Ovary (tissue), 7 donors: ENCODE measurements at regions not wholly inside any gene's neighbourhood (a gene's known extent, or its start where the extent isn't known, plus 50 kb on each side); places are given as distances from the start of the nearest gene placed in this dataset.

Experiments used
- DNase-seq, 5 donors: peaks; one replicate each; pipeline ENCODE4 v3.0.0-alpha.2; 2019 to 2020
- H3K27ac ChIP-seq, 2 donors: fragments of 200-600 bp; one replicate each; pipeline versions ENCODE4 v1.5.1 to v1.8.0; 2019 to 2022
- H3K27me3 ChIP-seq: fragments of 200-600 bp; one replicate; pipeline ENCODE4 v1.8.0; 2022
- H3K36me3 ChIP-seq: fragments of 200-600 bp; sonication (generic); one replicate; pipeline ENCODE4 v1.5.1; 2019
- H3K4me1 ChIP-seq: one replicate; pipeline ENCODE4 v1.8.1; 2013; ENCODE audit warnings: mild to moderate bottlenecking, moderate library complexity; ENCODE audit not compliant: insufficient read depth
- H3K4me3 ChIP-seq: fragments of 200-600 bp; sonication (generic); one replicate; pipeline ENCODE4 v1.5.1; 2017
- H3K9me3 ChIP-seq, 2 donors: fragments of 200-600 bp in 1 of 2; sonication (generic) in 1 of 2; one replicate each; pipeline versions ENCODE4 v1.5.1 to v1.8.1; 2013 to 2019; ENCODE audit warnings: mild to moderate bottlenecking in 1 of 2, moderate library complexity in 1 of 2
- EP300 ChIP-seq: sonication (generic); formaldehyde crosslinking; IDR thresholded peaks from one replicate; pipeline ENCODE4 v1.6.1; 2017; ENCODE audit warnings: antibody characterized with exemption
- POLR2A ChIP-seq: fragments of 450-650 bp; IDR thresholded peaks from one replicate; pipeline ENCODE4 v1.6.1; 2017; ENCODE audit warnings: antibody characterized with exemption, mild to moderate bottlenecking, moderate library complexity
- WGBS, 3 donors: extraction: QIAGEN DNeasy Blood & Tissue Kit in 1 of 3; methylation state at CpG; one replicate each; pipeline versions ENCODE4 v1.1.5 to v1.1.7; 2013 to 2017; 5-methylcytosine and 5-hydroxymethylcytosine counted together
- intact Hi-C, 4 donors: fragments of 100-400 bp; cut with DNase I; formaldehyde crosslinking; loops; one replicate each; pipeline versions ENCODE4 v1.11.0 to v1.15.1; 2022 to 2023
- TF ChIP-seq, protein P1 (sequence below), 3 donors: fragments of 450-650 bp in 2 of 3; fragments of 200-600 bp in 1 of 3; IDR thresholded peaks; one replicate each; pipeline versions ENCODE4 v1.5.1 to v1.8.0; 2016 to 2022; ENCODE audit warnings: antibody characterized with exemption in 3 of 3, mild to moderate bottlenecking in 1 of 3
- donor health status: DM: no; HTN: no; CAD: no; lungs with moderate emphysema.
- donor health status: DM: no; HTN: no; CAD: no.
- donor health status: Bipolar disorder and iron deficiency.
- donor health status: DM: no; HTN: no; CAD: no.
- donor health status: DM: yes; HTN: yes; CAD: no.

DNA sequence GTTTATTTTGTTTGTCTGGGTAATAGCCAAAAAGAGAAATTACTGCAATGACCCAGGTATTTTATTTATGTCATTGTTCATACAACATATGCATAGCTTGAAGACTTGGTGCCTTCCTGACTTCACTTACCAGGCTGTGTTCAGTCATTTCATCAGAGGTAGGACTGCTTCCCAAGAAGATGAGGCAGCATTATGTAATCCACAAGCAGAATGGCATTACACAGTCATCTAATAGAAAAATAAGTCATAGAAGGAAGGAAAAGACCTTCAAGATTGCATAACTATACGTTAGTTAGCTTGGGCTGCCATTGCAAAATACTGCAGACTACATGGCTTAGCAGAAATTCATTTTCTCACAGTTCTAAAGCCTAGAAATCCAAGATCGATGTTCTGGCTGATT is 167.5 kb downstream of the NMUR2 start:
- no peaks in the 10 kb centered on the region for H3K9me3 ChIP-seq
- WGBS, 3 donors: 66 to 80% (median 67%) methylated on average over 2 of the region's 2 CpGs
- no peaks in the 10 kb centered on the region for H3K27me3 ChIP-seq
- H3K27ac ChIP-seq: no peak overlapping the region
- intact Hi-C loops: no loop called here
- TF ChIP-seq POLR2A (no peak), EP300 (no peak)
- TF ChIP-seq, protein P1, sequence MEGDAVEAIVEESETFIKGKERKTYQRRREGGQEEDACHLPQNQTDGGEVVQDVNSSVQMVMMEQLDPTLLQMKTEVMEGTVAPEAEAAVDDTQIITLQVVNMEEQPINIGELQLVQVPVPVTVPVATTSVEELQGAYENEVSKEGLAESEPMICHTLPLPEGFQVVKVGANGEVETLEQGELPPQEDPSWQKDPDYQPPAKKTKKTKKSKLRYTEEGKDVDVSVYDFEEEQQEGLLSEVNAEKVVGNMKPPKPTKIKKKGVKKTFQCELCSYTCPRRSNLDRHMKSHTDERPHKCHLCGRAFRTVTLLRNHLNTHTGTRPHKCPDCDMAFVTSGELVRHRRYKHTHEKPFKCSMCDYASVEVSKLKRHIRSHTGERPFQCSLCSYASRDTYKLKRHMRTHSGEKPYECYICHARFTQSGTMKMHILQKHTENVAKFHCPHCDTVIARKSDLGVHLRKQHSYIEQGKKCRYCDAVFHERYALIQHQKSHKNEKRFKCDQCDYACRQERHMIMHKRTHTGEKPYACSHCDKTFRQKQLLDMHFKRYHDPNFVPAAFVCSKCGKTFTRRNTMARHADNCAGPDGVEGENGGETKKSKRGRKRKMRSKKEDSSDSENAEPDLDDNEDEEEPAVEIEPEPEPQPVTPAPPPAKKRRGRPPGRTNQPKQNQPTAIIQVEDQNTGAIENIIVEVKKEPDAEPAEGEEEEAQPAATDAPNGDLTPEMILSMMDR (IDR thresholded peaks at IDR 0.05): no peak
- H3K4me1 ChIP-seq: no peaks in the 10 kb centered on the region
- H3K36me3 ChIP-seq: no peaks in the 10 kb centered on the region
- no peak overlapping the region for H3K4me3 ChIP-seq
- DNase-seq: no peak

DNA sequence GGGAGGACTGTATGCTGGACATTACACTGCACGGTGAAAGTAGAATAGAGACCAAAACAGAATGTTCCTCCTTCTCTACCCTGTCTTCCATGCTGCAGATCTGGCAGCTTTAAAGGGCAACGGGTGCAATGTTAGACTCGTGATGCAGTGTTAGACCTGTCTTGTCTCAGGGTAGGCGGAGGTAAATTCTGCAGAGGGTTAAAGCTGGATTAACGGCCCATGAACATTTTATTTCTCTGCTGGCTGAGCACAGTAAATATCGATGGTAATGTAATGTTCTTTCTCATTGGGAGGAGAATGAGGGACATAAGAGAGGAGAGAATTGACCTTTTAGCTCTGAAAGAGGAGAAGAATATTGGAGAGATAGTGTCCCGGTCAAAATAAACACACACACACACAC is 178.9 kb downstream of the NMUR2 start:
- no peak overlapping the region for H3K27ac ChIP-seq
- TF ChIP-seq, protein P1 (IDR thresholded peaks at IDR 0.05): no peak
- TF ChIP-seq POLR2A (no peak), EP300 (no peak)
- H3K4me1 ChIP-seq: no peaks in the 10 kb centered on the region
- no peak for DNase-seq
- H3K27me3 ChIP-seq: no peaks in the 10 kb centered on the region
- intact Hi-C loops: no loop called here
- WGBS, 3 donors: 72 to 77% (median 76%) methylated on average over 7 of the region's 7 CpGs
- H3K9me3 ChIP-seq: no peaks in the 10 kb centered on the region
- H3K36me3 ChIP-seq: no peaks in the 10 kb centered on the region
- H3K4me3 ChIP-seq: no peak overlapping the region

DNA sequence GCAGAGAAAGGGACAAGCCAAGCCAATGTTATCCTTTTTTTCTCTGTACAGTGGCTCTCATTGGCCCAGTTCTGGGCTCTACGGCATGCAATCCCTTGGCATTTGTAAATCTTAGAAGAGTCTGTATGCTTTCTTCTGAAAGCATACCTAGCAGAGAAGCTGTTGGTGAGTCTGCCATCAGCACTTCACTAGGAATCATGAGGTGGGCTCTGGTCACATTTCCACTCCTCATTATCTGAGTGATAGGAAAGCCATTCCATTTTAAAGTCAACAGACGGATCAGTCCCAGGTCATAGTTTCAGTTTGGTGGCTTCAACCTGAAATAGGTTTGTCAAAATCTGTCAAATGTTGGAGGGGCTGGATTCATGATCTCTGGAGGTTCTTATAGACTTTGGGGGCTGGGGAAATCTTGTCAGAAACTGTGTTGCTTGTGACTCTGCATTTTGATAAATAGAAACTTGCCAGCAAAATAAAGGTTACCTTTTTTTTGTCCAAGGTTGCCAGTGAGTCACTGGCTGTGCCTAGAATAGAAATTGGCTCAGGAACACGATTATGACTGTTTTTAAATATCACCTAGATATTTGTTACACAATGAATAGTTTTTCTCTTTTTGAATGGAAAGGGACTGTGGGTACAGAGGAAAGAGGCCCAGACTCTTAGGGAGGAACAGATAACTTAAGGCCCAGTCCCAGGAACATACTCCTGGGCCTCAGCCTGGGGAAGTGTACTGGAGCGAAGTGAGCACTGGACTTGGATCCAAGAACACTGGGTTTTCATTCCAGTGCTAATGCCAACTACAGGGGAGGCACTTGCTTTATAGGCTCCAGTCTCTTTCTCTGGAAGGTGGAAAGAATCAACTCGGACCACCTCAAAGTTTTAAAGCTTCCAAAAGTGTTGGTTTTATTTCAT is 183.1 kb downstream of the NMUR2 start:
- Histone ChIP-seq H3K4me3 (no peak overlapping the region), H3K27ac (no peak overlapping the region), H3K36me3 (no peaks in the 10 kb centered on the region), H3K4me1 (no peaks in the 10 kb centered on the region), H3K27me3 (no peaks in the 10 kb centered on the region), H3K9me3 (no peaks in the 10 kb centered on the region)
- DNase-seq: no peak
- TF ChIP-seq POLR2A (no peak), EP300 (no peak)
- TF ChIP-seq, protein P1 (IDR thresholded peaks at IDR 0.05): no peak
- 63 to 71% (median 63%) methylated on average over 5 of the region's 5 CpGs for WGBS, 3 donors
- intact Hi-C loops: no loop called here

DNA sequence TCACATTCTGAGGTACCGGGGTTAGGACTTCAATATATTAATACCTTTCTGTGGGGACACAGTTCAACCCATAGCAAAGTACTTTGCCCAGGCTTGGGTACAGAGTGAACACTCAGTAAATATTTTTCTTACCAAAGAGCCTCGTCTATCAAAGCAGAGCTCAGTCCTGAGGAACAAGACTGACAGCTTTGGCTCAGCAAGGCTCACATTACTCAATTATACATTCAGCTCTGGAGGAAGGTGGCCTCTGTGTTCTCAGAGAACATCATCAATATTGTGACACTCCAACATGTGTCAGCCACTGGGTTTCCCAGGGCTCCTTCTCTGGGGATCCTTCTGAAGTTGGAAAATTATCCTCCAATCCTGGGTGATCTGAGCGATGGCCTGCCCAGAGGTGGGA is 186.4 kb downstream of the NMUR2 start:
- WGBS, 3 donors: 64 to 78% (median 71%) methylated on average over 3 of the region's 3 CpGs
- TF ChIP-seq, protein P1 (IDR thresholded peaks at IDR 0.05): no peak
- TF ChIP-seq EP300 (no peak), POLR2A (no peak)
- H3K36me3 ChIP-seq: no peaks in the 10 kb centered on the region
- H3K4me1 ChIP-seq: no peaks in the 10 kb centered on the region
- no peaks in the 10 kb centered on the region for H3K27me3 ChIP-seq
- H3K4me3 ChIP-seq: no peak overlapping the region
- H3K9me3 ChIP-seq: no peaks in the 10 kb centered on the region
- H3K27ac ChIP-seq: no peak overlapping the region
- intact Hi-C loops: no loop called here
- no peak for DNase-seq
